A673 (cell line): ENCODE measurements at regions not wholly inside any gene's neighbourhood (a gene's known extent, or its start where the extent isn't known, plus 50 kb on each side); places are given as distances from the start of the nearest gene placed in this dataset.

ENCODE experiments used
- CTCF ChIP-seq: fragments of 300-800, 200-600 bp; sonication (generic); conservative IDR thresholded peaks from 2 replicates; pipeline ENCODE4 v1.5.1; 2017; ENCODE audit warnings: low read depth, mild to moderate bottlenecking, antibody characterized with exemption, low read length, moderate library complexity, mixed read lengths
- EZH2 ChIP-seq: fragments of 200-600 bp; sonication (generic); IDR thresholded peaks from 2 replicates; pipeline ENCODE4 v1.6.1; 2017; ENCODE audit warnings: borderline replicate concordance, low read depth, mild to moderate bottlenecking, mixed read lengths, antibody characterized with exemption, low read length; ENCODE audit not compliant: poor library complexity, severe bottlenecking

- TF ChIP-seq CTCF (no peak), EZH2 (no peak)
These were observed 641.9 kb upstream of the RBFOX1 start for GRCh38 chr16:6690741-6691140.
